ENCODE measurements at regions not wholly inside any gene's neighbourhood (a gene's known extent, or its start where the extent isn't known, plus 50 kb on each side); places are given as distances from the start of the nearest gene placed in this dataset.

- Histone ChIP-seq H3K36me3 (ENCODE audit: insufficient read depth, low read length) (no peaks in the 10 kb centered on the region), H3K27me3 (ENCODE audit: insufficient read depth, low read length, poor library complexity, severe bottlenecking) (no peaks in the 10 kb centered on the region), H4K20me1 (ENCODE audit: insufficient read depth, low read length, poor library complexity, severe bottlenecking) (no peaks in the 10 kb centered on the region), H3K4me3 (ENCODE audit: low read length, poor library complexity, severe bottlenecking) (no peak overlapping the region), H3K9me2 (replicated peaks; ENCODE audit: low read depth, low read length) (no peaks in the 10 kb centered on the region), H2AFZ (ENCODE audit: low read length) (no peak overlapping the region), H3F3A (ENCODE audit: low read depth) (no peaks in the 10 kb centered on the region), H3K9ac (ENCODE audit: low read depth, low read length, poor library complexity, severe bottlenecking) (no peak overlapping the region), H3K4me2 (ENCODE audit: low read depth, low read length, poor library complexity, severe bottlenecking) (no peak overlapping the region), H3K4me1 (ENCODE audit: insufficient read depth, low read length, poor library complexity, severe bottlenecking) (no peaks in the 10 kb centered on the region), H3K79me2 (ENCODE audit: insufficient read depth, low read length) (no peaks in the 10 kb centered on the region), H3K9me3 (ENCODE audit: insufficient read depth, low read depth, low read length) (no peaks in the 10 kb centered on the region)
- TF ChIP-seq, protein P1, sequence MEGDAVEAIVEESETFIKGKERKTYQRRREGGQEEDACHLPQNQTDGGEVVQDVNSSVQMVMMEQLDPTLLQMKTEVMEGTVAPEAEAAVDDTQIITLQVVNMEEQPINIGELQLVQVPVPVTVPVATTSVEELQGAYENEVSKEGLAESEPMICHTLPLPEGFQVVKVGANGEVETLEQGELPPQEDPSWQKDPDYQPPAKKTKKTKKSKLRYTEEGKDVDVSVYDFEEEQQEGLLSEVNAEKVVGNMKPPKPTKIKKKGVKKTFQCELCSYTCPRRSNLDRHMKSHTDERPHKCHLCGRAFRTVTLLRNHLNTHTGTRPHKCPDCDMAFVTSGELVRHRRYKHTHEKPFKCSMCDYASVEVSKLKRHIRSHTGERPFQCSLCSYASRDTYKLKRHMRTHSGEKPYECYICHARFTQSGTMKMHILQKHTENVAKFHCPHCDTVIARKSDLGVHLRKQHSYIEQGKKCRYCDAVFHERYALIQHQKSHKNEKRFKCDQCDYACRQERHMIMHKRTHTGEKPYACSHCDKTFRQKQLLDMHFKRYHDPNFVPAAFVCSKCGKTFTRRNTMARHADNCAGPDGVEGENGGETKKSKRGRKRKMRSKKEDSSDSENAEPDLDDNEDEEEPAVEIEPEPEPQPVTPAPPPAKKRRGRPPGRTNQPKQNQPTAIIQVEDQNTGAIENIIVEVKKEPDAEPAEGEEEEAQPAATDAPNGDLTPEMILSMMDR (conservative IDR thresholded peaks at IDR 0.05; ENCODE audit: low read length), result no peak
- no peak for TF ChIP-seq EZH2phosphoT487 (IDR thresholded peaks at IDR 0.05; ENCODE audit: borderline replicate concordance)
Measured at GRCh38 chr10:49243610-49244283, 55.2 kb upstream of the C10orf71 start.

DNA sequence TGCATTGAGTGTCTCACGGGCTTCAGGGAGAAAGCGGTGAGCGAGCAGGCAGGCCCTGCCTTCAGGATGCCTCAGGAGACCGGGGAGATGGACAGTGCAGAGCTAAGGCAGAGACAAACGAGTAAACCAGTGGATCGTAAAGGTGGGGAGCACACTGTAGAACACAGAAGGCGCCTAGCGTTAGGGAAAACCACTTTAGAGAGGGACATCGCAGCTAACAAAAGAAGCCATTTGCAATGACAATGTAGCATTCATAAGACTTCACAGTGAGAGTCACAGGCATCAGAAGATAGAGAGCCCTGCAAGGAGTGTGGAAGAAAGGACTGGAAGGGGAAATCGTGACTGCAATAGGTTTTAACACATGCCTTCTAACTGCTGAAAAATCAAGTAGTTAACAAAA lies 54.9 kb upstream of the TMEM273 start:
- no peaks in the 10 kb centered on the region for H3K9me3 ChIP-seq (ENCODE audit: insufficient read depth, low read depth, low read length)
- no peak for TF ChIP-seq EZH2phosphoT487 (IDR thresholded peaks at IDR 0.05; ENCODE audit: borderline replicate concordance)
- TF ChIP-seq, protein P1 (conservative IDR thresholded peaks at IDR 0.05; ENCODE audit: low read length), result no peak
- H3K4me1 ChIP-seq (ENCODE audit: insufficient read depth, low read length, poor library complexity, severe bottlenecking), result no peaks in the 10 kb centered on the region
- H3K36me3 ChIP-seq (ENCODE audit: insufficient read depth, low read length), result no peaks in the 10 kb centered on the region
- no peaks in the 10 kb centered on the region for H3F3A ChIP-seq (ENCODE audit: low read depth)
- no peak overlapping the region for H3K4me2 ChIP-seq (ENCODE audit: low read depth, low read length, poor library complexity, severe bottlenecking)
- no peak overlapping the region for H3K4me3 ChIP-seq (ENCODE audit: low read length, poor library complexity, severe bottlenecking)
- no peaks in the 10 kb centered on the region for H3K9me2 ChIP-seq (replicated peaks; ENCODE audit: low read depth, low read length)
- H3K27me3 ChIP-seq (ENCODE audit: insufficient read depth, low read length, poor library complexity, severe bottlenecking), result no peaks in the 10 kb centered on the region
- no peaks in the 10 kb centered on the region for H4K20me1 ChIP-seq (ENCODE audit: insufficient read depth, low read length, poor library complexity, severe bottlenecking)
- no peak overlapping the region for H2AFZ ChIP-seq (ENCODE audit: low read length)
- no peaks in the 10 kb centered on the region for H3K79me2 ChIP-seq (ENCODE audit: insufficient read depth, low read length)
- H3K9ac ChIP-seq (ENCODE audit: low read depth, low read length, poor library complexity, severe bottlenecking), result no peak overlapping the region

GRCh38 chr10:49242604-49243003 lies 54.4 kb upstream of the TMEM273 start:
- TF ChIP-seq EZH2phosphoT487 (IDR thresholded peaks at IDR 0.05; ENCODE audit: borderline replicate concordance), result no peak
- H3K4me3 ChIP-seq (ENCODE audit: low read length, poor library complexity, severe bottlenecking), result no peak overlapping the region
- H3K9me3 ChIP-seq (ENCODE audit: insufficient read depth, low read depth, low read length), result no peaks in the 10 kb centered on the region
- no peaks in the 10 kb centered on the region for H3K36me3 ChIP-seq (ENCODE audit: insufficient read depth, low read length)
- H3K9me2 ChIP-seq (replicated peaks; ENCODE audit: low read depth, low read length), result no peaks in the 10 kb centered on the region
- no peak overlapping the region for H3K4me2 ChIP-seq (ENCODE audit: low read depth, low read length, poor library complexity, severe bottlenecking)
- no peaks in the 10 kb centered on the region for H3K4me1 ChIP-seq (ENCODE audit: insufficient read depth, low read length, poor library complexity, severe bottlenecking)
- no peak overlapping the region for H2AFZ ChIP-seq (ENCODE audit: low read length)
- no peaks in the 10 kb centered on the region for H3K79me2 ChIP-seq (ENCODE audit: insufficient read depth, low read length)
- no peaks in the 10 kb centered on the region for H4K20me1 ChIP-seq (ENCODE audit: insufficient read depth, low read length, poor library complexity, severe bottlenecking)
- no peaks in the 10 kb centered on the region for H3K27me3 ChIP-seq (ENCODE audit: insufficient read depth, low read length, poor library complexity, severe bottlenecking)
- no peak overlapping the region for H3K9ac ChIP-seq (ENCODE audit: low read depth, low read length, poor library complexity, severe bottlenecking)
- no peaks in the 10 kb centered on the region for H3F3A ChIP-seq (ENCODE audit: low read depth)

DNA sequence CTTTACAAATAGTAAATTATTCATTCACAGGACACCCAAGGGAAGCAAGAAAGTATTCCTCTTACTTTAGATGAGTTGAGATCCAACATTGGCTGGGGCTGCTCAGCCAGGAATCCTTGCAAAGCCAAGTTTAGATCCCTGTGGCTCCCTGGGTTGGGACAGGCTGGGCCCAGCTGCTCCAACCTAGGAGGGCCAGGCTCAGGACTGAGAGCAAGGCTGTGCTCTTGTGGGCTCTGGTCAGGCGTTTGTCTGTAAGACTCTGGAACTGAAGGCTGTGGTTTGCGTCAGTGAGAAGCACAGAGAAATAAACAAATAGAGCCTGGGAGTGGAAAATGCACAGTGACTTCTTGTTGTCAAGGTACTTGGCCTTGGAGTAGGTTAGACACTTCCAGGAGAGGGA lies 53.2 kb upstream of the TMEM273 start:
- TF ChIP-seq EZH2phosphoT487 (IDR thresholded peaks at IDR 0.05; ENCODE audit: borderline replicate concordance), result no peak
- TF ChIP-seq, protein P1 (conservative IDR thresholded peaks at IDR 0.05; ENCODE audit: low read length), result no peak
- no peaks in the 10 kb centered on the region for H4K20me1 ChIP-seq (ENCODE audit: insufficient read depth, low read length, poor library complexity, severe bottlenecking)
- no peaks in the 10 kb centered on the region for H3K9me2 ChIP-seq (replicated peaks; ENCODE audit: low read depth, low read length)
- H2AFZ ChIP-seq (ENCODE audit: low read length), result 0 out of 2 replicates have a peak overlapping the region, but pooled peaks have one; percentile 7
- H3K79me2 ChIP-seq (ENCODE audit: insufficient read depth, low read length), result no peaks in the 10 kb centered on the region
- no peak overlapping the region for H3K4me3 ChIP-seq (ENCODE audit: low read length, poor library complexity, severe bottlenecking)
- H3F3A ChIP-seq (ENCODE audit: low read depth), result no peaks in the 10 kb centered on the region
- no peaks in the 10 kb centered on the region for H3K36me3 ChIP-seq (ENCODE audit: insufficient read depth, low read length)
- no peaks in the 10 kb centered on the region for H3K9me3 ChIP-seq (ENCODE audit: insufficient read depth, low read depth, low read length)
- no peak overlapping the region for H3K9ac ChIP-seq (ENCODE audit: low read depth, low read length, poor library complexity, severe bottlenecking)
- no peak overlapping the region for H3K4me2 ChIP-seq (ENCODE audit: low read depth, low read length, poor library complexity, severe bottlenecking)
- H3K4me1 ChIP-seq (ENCODE audit: insufficient read depth, low read length, poor library complexity, severe bottlenecking), result no peaks in the 10 kb centered on the region
- H3K27me3 ChIP-seq (ENCODE audit: insufficient read depth, low read length, poor library complexity, severe bottlenecking), result no peaks in the 10 kb centered on the region

Data from Loucy (cell line).